ENCODE measurements at regions not wholly inside any gene's neighbourhood (a gene's known extent, or its start where the extent isn't known, plus 50 kb on each side); places are given as distances from the start of the nearest gene placed in this dataset.

DNA sequence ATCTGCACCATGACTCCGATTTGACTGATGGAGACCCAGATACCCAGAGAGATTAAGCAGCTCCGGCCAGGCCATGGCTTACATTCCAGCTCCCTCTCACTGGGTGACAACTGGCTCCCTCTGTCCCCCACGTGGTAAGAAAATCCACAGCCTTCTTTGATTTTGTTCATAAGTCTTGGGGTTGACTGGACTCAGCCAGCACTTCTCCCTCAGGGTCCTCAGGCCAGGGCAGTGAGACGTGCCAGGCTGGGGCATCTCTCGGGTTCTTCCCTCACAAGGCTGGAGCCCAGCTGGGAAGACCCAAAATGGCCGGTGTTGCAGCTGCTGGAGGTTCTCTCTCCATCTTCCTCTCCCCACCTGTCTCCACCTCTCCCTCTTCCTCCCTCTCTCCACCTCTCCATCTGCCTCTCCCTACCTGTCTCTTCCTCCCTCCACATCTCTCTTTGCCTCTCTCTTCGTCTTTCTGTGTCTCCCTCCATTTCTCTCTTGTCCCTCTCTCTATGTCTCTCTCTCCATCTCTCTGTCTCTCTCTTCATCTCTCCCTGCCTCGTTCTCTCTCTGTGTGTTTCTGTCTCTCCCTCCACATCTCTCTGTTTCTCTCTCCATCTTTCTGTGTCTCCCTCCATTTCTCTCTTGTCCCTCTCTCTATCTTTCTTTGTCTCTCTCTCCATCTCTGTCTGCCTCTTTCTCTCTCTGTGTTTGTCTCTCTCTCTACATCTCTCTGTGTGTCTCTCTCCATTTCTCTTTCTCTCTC lies 105.3 kb downstream of the FOXL1 start:
- DNase-seq (ENCODE audit: low spot score) = no peak

DNA sequence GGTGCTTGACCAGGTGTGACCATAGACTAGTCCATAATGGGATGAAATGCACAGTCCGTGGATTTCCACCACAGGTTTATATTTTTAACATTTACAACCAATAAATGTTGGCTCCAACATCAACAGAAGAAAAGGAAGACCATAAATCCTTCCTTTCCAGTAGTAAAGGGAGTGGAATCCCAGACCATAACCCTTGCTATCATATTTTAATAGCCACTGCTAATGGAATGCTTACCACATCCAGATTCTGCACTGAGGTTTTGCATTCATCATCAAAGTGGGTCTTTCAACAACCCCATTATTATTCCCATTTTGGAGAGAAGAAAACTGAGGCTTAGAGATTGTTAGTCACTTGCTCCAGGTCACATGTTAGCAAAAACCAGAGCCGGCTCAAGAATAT lies 106.7 kb downstream of the FOXL1 start:
- DNase-seq (ENCODE audit: low spot score) = no peak

DNA sequence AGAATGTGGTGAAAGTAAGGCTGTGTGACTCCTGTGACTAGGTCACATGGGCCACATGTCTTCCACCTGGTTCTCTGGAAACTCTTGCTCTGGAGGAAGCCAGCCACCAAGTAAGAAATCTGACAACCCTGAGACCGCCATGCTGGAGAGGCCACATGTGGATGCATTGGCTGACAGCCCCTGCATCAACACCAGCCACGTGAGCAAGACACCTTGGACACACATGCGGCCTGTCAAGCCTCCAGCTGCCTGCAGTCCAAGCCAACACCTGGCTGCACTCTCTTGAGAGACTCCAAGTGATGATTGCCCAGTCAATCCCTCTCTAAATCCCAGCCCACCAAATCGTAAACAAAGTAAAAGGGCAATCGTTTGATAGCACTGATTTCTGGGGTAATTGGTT lies 112.6 kb downstream of the FOXL1 start:
- no peak for DNase-seq (ENCODE audit: low spot score)

DNA sequence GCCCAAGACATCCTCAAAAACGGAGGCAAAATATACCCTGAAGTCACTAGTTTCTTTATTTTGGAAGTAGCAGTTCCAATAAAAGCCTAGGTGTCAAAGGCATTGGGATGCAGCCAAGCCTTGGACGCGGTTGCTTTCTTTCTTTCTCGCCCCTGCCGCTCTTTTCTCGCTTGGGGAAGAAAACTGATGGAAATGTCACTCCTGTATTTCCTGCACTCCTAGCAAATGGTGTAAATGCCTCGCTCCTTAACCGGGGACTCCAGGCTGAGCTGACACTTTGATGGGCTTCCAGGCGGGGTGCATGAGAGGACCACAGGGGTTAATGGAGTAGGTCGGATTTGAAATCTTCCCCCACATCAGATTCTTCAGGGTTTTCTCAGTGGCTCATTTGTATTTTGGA lies 114.1 kb downstream of the FOXL1 start:
- no peak for DNase-seq (ENCODE audit: low spot score)

DNA sequence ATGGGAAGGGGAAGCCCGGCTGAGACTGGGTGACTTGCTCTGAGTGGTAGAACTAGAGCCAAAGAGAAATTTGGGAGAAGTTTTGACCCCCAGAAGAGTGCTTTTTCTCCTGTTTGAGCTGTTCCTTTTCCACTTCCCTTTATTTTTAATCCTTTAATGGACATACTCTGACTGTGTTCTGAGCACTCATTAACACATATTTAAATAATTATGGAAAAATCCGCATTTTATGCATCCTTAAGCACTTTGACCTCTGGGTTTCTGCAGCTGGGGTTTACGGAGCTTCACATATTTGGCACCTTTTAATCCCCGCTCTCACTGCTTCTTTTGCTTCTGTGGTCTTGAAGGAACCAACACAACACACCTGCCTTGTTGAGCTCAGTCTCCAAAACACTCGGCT lies 114.7 kb downstream of the FOXL1 start:
- DNase-seq (ENCODE audit: low spot score) = no peak

DNA sequence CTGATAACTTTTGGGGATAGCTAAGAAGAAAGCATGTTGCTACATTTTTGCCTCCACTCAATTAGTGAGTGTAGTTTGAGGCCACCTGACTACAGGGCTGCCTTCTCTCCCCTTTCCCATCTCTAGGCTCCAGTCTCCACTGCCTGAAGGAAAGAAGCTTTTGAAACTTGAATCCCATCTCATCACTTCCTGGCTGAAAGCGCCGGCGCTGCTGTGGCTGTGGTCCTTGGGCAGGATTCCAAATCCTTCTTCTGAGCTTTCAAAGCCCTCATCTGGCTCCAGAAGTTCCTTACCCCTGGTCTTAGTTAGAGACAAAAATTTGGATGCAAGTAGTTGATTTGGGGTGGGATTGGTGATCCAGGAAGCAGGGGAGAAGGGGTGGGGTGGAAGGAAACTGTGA lies 119.4 kb downstream of the FOXL1 start:
- DNase-seq (ENCODE audit: low spot score) = no peak

DNA sequence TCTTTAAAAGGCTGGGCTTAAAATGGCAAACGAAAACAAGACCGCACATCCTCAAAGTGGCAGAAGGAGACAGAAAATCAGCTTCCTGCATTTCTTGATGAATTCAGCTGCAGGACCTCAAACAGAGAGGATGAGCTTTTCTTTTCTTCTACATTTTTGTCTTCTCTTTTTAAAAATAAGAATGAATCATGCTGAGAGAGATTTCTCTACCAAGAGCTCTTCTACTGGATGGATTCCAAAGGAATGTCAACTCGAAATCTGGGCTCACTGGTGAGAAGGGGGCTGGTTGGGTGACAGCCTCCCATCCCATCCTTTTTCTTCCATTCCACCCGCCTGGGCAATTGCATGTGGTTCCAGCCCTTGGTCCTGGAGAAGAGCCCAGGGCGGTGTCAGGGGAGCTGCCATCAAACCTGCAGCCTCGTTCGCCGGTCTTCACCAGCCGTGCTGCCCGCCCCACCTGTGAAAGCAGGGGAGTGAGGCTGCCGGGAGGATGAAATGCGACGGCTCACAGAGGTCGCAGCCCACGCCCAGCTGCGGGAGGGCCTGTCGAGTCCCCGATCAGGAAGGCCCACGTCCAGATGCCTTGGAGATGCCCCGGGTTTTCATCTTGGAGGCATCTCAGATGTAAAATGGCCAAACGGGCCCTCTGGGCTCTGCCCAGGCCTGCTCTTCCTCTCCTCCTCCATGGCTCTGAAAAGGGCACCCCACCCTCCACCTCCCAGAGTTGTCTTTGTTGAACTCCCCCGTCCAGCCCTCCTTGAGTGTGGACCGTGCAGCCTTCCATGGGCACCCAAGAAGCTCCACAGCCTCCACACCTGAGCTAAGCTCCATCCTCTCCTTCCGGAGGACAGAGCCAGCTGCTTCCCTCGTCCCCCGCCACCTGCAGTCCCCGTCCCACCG lies 121.9 kb downstream of the FOXL1 start:
- peak; percentile 32 for DNase-seq (ENCODE audit: low spot score)

DNA sequence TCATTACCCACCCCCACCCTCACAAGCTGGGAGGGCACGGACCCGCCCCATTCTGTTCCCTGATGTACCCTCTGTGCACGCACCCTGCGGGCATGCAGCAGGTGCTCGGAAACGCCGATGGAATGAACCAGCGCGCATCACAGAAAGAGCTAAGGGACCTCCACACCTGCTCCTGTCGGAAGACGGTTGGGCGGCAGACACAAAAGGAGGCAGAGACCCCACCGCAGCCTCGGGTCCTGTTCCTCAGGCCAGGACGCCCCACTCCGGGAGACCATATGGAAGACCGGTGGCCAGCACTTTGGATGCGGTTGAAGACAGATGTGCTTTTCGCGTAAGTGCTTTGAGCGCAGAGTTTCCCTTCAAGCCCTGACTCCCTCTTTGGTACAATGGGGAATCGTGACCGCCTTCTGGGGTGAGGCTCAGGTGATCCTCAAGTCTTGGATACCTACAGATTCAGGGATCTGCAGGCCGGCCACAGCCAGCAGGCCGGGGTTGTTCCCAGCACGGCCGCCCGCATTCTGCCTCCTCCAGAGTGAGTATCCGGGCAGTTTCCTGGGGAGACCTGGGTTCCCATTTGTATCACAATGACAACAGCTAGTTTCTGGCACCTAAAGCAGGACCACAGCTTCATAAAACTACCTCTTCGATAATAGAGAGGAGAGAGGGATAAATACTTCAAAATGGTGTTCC lies 123.1 kb downstream of the FOXL1 start:
- DNase-seq (ENCODE audit: low spot score) = no peak

DNA sequence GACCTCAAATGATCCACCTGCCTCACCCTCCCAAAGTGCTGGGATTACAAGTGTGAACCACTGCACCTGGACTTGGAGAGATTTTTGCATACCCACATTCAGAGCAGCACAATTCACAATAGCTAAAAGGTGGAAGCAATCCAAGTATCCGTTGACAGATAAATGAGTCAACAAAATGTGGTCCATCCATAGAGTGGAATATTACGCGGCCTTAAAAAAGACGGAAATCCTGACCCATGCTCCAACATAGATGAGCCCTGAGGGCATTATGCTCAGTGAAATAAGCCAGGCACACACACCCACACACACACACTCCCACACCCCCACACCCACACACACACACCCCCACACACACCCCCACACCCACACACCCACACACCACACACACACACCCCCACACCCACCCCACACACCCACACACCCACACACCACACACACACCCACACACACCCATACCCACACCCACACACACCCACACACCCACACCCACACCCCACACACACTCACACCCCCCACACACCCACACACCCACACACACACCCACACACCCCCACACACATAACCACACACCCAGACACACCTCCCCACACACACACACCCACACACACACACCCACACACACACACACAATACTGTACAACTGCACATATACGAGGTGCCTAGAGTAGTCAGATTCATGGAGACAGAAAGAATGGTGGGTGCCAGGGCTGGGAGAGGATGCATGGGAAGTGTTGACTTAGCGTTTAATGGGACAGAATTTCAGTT lies 124.7 kb downstream of the FOXL1 start:
- no peak for DNase-seq (ENCODE audit: low spot score)

DNA sequence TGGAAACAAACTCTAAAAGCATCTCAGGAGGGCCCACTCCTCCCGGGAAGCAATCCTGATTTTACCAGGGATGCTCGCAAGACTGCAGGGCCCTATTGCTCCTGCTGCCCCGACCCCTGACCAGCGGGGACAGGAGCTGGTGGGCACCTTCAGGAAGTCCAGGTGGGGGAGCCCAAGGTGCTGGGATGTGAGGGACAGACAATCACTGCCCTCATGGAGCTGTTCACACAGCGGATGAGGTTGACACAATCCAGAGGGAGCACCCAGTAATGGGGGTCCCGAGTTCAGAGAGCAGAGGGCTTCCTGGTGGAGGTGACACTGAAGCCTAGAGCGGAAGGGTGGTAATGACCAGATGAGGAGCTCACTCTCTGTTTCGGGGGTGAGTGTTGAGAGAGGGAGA lies 126.2 kb downstream of the FOXL1 start:
- no peak for DNase-seq (ENCODE audit: low spot score)

DNA sequence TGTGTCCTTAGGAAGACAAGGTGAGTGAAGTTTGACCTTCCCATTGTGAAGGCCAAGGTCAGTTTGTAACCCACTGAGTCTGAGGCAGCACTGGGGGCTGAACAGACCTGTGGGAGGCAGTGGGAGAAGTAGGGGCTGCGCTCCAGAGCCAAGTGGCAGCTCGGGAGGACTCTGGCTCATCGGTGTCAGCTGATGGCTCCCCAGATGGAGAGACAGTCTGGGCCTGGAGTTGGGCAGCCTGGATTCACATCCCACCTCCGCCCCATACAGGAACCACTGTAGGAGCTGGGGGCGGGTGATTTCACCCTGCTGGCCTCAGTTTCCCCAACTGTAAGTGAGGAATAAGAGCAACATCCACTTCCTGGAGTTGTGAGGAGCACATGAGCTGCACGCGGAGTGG lies 128.4 kb downstream of the FOXL1 start:
- no peak for DNase-seq (ENCODE audit: low spot score)

DNA sequence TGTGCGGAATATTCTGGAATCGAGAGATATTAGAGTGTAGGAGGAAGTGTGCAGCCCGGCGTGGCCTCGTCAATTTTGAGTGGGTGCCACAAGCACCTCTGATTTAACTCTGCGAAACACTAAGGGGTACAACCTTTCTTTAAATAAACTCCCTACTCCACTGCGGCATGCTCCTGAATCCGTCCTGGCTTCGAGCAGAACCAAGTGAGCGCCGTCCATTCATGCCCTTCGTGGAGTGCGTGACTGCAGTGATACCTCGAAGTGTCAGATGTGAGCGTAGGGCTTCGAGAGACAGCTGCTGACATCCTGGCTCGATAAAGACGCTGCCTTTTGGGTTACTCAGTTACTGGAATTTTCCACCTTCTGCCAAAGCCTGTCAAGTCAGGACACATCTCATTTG lies 128.8 kb downstream of the FOXL1 start:
- no peak for DNase-seq (ENCODE audit: low spot score)

DNA sequence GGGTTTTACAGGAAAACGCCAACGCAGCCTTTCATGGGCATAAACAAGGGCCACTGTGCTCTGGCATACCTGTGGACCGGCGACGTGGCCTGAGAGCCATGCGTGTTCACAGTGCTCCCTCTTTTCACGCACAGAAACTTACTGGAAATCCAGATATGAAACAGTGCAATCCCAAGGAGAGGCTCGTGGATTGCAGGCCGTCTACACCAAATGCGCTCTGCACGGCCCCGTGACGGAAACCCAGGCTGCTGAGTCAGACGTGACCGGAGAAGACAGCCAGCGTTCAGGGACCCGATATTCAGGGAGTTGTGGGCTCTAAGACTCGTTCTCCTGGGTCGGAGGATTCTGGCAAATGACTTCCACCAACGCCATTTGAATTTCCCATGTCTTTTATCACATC lies 129.2 kb downstream of the FOXL1 start:
- DNase-seq (ENCODE audit: low spot score) = no peak

DNA sequence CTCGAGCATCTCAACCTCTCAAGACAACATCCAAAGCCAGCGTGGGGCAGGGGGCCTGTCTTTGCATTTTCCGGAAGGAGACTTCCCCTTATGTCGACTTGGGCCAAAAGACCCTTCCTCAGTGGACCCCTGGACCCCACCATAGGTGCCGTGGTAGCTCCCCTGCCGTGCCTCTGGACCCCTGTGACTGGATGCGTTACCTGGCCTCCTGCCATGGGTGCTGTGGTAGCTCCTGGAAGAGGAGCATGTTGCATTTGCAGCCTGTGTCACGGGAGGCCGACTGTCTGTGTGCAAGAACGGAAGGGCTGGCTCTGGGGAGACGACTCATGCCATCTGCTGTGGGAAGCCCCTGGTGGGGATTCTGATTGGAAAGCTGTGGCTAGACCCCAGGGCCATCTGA lies 130.1 kb downstream of the FOXL1 start:
- no peak for DNase-seq (ENCODE audit: low spot score)

DNA sequence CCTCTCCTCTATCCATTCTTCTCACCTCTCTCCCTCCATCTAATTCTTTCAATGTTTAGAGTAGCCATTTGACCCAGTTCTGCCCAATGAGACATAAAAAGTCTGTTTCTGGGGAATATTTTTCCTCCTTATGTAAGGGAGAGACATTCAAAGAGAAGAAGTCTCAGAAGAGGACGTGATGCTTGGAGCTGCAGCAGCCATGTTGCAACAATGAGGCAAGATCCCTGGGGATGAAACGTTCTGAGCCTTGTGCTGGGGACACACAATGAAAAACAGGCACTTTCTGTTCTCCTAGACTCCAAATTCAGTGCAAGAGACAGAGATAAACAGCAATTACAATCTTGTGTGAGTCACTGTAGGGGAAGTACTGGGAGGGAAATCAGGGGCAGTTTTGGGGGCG lies 130.8 kb downstream of the FOXL1 start:
- no peak for DNase-seq (ENCODE audit: low spot score)

DNA sequence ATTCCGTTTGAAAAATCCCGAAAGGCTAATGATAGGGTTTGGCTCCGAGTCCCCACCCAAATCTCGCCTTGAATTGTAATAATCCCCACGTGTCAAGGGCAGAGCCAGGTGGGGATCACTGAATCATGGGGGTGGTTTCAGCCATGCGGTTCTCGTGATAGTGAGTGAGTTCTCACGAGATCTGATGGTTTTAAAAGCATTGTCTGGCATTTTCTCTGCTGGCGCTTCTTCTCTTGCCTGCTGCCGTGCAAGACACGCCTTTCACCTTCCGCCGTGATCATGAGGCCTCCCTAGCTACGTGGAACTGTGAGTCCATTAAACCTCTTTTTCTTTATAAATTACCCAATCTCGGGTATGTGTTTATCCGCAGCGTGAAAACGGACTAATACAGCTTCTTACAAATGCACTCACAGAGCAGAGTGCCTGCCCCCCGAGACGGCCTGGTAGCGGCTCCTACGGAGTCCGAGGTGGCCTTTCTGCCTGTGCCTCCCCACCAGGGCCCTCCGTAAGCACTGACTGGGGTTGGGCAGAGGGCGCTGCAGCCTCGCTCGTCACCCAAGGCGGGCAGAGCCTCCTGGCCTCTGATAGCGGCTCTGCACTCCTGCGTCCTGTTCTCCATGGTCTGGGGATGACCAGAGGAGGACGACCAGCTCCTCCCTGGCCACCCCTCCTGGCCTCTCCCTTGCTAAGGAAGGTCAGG lies 131.7 kb downstream of the FOXL1 start:
- DNase-seq (ENCODE audit: low spot score) = no peak

DNA sequence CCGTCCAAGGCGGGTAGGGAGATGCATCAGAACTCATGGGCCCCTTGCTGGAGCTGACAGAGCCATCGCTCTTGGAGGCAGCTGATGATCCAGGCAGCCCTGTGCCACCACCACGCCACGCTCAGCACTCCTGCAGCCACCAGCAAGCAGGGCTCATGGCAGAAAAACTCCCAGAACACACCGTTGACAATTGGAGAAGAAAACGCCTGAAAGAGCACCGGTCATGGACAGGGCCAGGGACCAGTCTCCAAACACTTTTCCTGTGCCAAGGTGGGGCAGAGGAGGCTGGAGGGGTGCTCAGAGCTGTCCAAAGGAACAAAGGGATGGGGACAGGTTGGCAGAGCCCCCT lies 132.2 kb downstream of the FOXL1 start:
- DNase-seq (ENCODE audit: low spot score) = no peak

DNA sequence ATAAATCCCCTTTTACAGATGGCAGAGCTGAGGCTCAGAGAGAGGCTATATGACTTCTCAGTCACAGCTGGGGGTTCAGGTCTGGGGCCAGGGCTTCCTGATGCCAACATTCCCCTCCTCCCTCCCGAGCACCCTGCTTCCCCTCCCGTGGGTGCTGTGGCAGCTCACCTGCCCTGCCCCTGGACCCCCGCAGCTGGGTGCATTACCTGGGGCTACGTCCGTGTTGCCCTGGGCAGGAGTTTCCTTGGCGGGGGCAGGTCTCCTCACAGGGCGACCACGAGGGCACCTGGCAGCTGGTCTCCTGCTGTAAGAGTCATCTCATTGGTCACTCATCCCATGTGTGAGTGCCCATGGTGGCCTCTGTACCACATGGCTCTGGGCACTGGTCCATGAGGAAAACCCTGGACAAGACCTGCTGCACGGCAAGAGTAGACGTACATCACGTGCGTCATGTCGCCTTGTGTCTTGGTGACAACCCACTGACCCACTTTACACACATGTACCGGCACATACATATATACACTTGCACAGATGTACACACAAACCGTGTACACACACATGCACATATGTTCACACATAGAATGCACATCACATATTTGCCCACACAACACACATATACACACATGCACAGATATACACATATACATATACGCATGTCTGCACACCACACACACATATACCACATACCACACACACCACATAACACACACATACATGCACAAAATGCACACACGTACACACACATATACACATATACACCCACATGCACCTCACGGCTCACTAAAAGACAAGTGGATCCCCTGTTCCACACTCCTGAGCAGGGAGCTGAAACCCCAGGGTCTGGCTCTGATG lies 134.0 kb downstream of the FOXL1 start:
- DNase-seq (ENCODE audit: low spot score) = no peak

DNA sequence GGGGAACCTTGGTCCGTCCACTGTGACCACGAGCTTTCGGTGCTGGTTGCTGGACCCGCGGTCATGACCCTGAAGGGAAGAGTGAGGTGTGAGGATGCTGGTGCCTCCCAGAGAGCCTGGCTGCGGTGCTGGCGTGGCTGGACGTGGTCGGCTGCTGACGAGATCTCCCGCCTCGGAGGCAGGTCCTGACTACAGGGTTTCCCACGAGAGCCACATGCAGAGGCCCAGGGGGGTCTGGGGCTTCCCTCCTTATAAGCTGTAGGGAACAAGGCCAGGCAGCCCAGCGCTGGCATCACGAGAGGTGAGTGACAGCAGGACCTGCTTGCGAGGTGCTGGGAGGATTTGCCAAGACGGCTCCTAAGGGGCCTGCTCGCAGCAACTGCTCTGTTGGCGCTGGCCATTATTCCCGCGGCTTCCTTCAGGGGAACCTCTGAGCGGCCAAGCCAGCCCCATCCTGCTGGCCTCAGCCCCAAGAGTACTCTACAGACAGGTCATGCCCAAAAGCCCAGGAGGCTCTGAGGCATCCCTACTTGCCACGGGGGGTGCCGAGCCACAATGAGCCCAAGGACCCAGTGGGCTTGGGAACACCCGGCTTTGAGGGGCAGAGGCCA lies 134.8 kb downstream of the FOXL1 start:
- DNase-seq (ENCODE audit: low spot score) = no peak

DNA sequence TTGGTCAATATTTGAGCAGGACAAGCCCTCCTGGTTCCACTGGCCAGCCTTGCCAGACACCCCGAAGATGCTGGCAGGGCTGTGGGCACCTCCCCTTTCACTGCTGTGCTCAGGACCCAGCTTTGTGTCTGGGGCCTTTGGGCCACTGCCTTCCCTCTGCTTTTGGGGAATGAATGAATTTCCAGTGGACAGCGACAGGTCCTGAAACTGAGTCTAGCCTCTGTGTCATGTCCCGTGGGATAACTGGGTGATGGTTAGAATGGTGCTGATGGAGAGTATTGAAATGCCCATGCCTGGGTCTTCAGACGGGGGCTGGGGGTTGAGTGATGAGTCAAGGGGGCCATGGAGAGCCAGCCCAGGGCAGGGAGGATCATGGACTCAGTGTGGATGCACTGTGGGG lies 135.8 kb downstream of the FOXL1 start:
- DNase-seq (ENCODE audit: low spot score) = peak; percentile 48

Measured in AG08396 (cell line).